T-helper 17 cell (primary cell): ENCODE measurements at regions not wholly inside any gene's neighbourhood (a gene's known extent, or its start where the extent isn't known, plus 50 kb on each side); places are given as distances from the start of the nearest gene placed in this dataset.

Experiments
- ATAC-seq: fragments of 150-1000 bp; cut with Tn5 transposase; 2 replicates; pipeline ENCODE4 v1.10.0; 2021; ENCODE audit warnings: mild to moderate bottlenecking, moderate library complexity
- DNase-seq, 3 donors: peaks; one replicate each; pipeline versions ENCODE4 v3.0.0 to v3.0.0-alpha.2; 2020 to 2021
- H3K9me3 ChIP-seq: one replicate; pipeline ENCODE4 v1.7.0; 2013; ENCODE audit warnings: low read length, mild to moderate bottlenecking; ENCODE audit not compliant: control insufficient read depth, poor library complexity, severe bottlenecking
- H3K27ac Mint-ChIP-seq: one replicate; pipeline ENCODE4 v1.8.0; 2022; ENCODE audit warnings: mild to moderate bottlenecking, moderate library complexity, mixed read lengths
- H3K27me3 Mint-ChIP-seq: one replicate; pipeline ENCODE4 v1.8.0; 2022; ENCODE audit warnings: mixed read lengths
- H3K36me3 Mint-ChIP-seq: one replicate; pipeline ENCODE4 v1.8.0; 2022; ENCODE audit warnings: low read depth, mixed read lengths
- H3K4me1 Mint-ChIP-seq: one replicate; pipeline ENCODE4 v1.8.0; 2022; ENCODE audit warnings: mild to moderate bottlenecking, mixed read lengths
- H3K4me3 Mint-ChIP-seq: one replicate; pipeline ENCODE4 v1.8.0; 2022; ENCODE audit warnings: mild to moderate bottlenecking, moderate library complexity, mixed read lengths

GRCh38 chr5:6180231-6180872 lies 198.0 kb downstream of the MED10 start:
- Mint-ChIP-seq H3K27me3 (no peaks in the 10 kb centered on the region), H3K4me3 (no peak overlapping the region), H3K27ac (no peak overlapping the region), H3K4me1 (no peaks in the 10 kb centered on the region), H3K36me3 (no peaks in the 10 kb centered on the region)
- DNase-seq (no peak), ATAC-seq (no peak)
- H3K9me3 ChIP-seq = no peaks in the 10 kb centered on the region

GRCh38 chr5:6178846-6179532 lies 199.4 kb downstream of the MED10 start:
- no peak overlapping the region for H3K4me3 Mint-ChIP-seq
- no peaks in the 10 kb centered on the region for H3K27me3 Mint-ChIP-seq
- no peak for DNase-seq
- H3K27ac Mint-ChIP-seq = no peak overlapping the region
- H3K9me3 ChIP-seq = no peaks in the 10 kb centered on the region
- no peaks in the 10 kb centered on the region for H3K4me1 Mint-ChIP-seq
- H3K36me3 Mint-ChIP-seq = no peaks in the 10 kb centered on the region
- no peak for ATAC-seq

- H3K27ac Mint-ChIP-seq = no peak overlapping the region
- DNase-seq (no peak), ATAC-seq (no peak)
- H3K9me3 ChIP-seq = no peaks in the 10 kb centered on the region
- no peaks in the 10 kb centered on the region for H3K36me3 Mint-ChIP-seq
- H3K27me3 Mint-ChIP-seq = no peaks in the 10 kb centered on the region
- H3K4me1 Mint-ChIP-seq = no peaks in the 10 kb centered on the region
- H3K4me3 Mint-ChIP-seq = no peak overlapping the region
Measured at GRCh38 chr5:6177926-6178325, 200.4 kb downstream of the MED10 start.

GRCh38 chr5:6176102-6176693 lies 202.1 kb downstream of the MED10 start:
- no peaks in the 10 kb centered on the region for H3K27me3 Mint-ChIP-seq
- H3K4me3 Mint-ChIP-seq = no peak overlapping the region
- DNase-seq (no peak), ATAC-seq (no peak)
- no peak overlapping the region for H3K27ac Mint-ChIP-seq
- H3K4me1 Mint-ChIP-seq = no peaks in the 10 kb centered on the region
- H3K9me3 ChIP-seq = no peaks in the 10 kb centered on the region
- no peaks in the 10 kb centered on the region for H3K36me3 Mint-ChIP-seq

GRCh38 chr5:6175172-6175854 lies 203.0 kb downstream of the MED10 start:
- Mint-ChIP-seq H3K4me1 (no peaks in the 10 kb centered on the region), H3K36me3 (no peaks in the 10 kb centered on the region), H3K27me3 (no peaks in the 10 kb centered on the region), H3K27ac (no peak overlapping the region), H3K4me3 (no peak overlapping the region)
- ATAC-seq (no peak), DNase-seq (no peak)
- H3K9me3 ChIP-seq = no peaks in the 10 kb centered on the region

- Mint-ChIP-seq H3K4me1 (no peaks in the 10 kb centered on the region), H3K4me3 (no peak overlapping the region), H3K36me3 (no peaks in the 10 kb centered on the region), H3K27ac (no peak overlapping the region), H3K27me3 (no peaks in the 10 kb centered on the region)
- no peaks in the 10 kb centered on the region for H3K9me3 ChIP-seq
- no peak for ATAC-seq
- no peak for DNase-seq
Measured at GRCh38 chr5:6169660-6170059, 208.7 kb downstream of the MED10 start.

- no peaks in the 10 kb centered on the region for H3K9me3 ChIP-seq
- no peak for DNase-seq
- Mint-ChIP-seq H3K4me3 (no peak overlapping the region), H3K27me3 (peaks cover 14% of the 10 kb centered on the region), H3K27ac (no peak overlapping the region), H3K4me1 (no peaks in the 10 kb centered on the region), H3K36me3 (no peaks in the 10 kb centered on the region)
- no peak for ATAC-seq
Measured at GRCh38 chr5:6166698-6167394, 211.5 kb downstream of the MED10 start.

- Mint-ChIP-seq H3K27me3 (peaks cover 24% of the 10 kb centered on the region), H3K4me1 (no peaks in the 10 kb centered on the region), H3K4me3 (no peak overlapping the region), H3K27ac (no peak overlapping the region), H3K36me3 (no peaks in the 10 kb centered on the region)
- ATAC-seq = no peak
- no peaks in the 10 kb centered on the region for H3K9me3 ChIP-seq
- no peak for DNase-seq
Measured at GRCh38 chr5:6163913-6164312, 214.4 kb downstream of the MED10 start.

GRCh38 chr5:6162175-6162574 lies 216.2 kb downstream of the MED10 start:
- no peaks in the 10 kb centered on the region for H3K4me1 Mint-ChIP-seq
- DNase-seq (no peak), ATAC-seq (no peak)
- no peak overlapping the region for H3K4me3 Mint-ChIP-seq
- H3K9me3 ChIP-seq = no peaks in the 10 kb centered on the region
- H3K36me3 Mint-ChIP-seq = no peaks in the 10 kb centered on the region
- peaks cover 24% of the 10 kb centered on the region for H3K27me3 Mint-ChIP-seq
- H3K27ac Mint-ChIP-seq = no peak overlapping the region

- H3K4me1 Mint-ChIP-seq = no peaks in the 10 kb centered on the region
- peaks cover 30% of the 10 kb centered on the region for H3K27me3 Mint-ChIP-seq
- no peak overlapping the region for H3K4me3 Mint-ChIP-seq
- DNase-seq = no peak
- no peak overlapping the region for H3K27ac Mint-ChIP-seq
- no peaks in the 10 kb centered on the region for H3K36me3 Mint-ChIP-seq
- no peaks in the 10 kb centered on the region for H3K9me3 ChIP-seq
- no peak for ATAC-seq
Measured at GRCh38 chr5:6161257-6161656, 217.1 kb downstream of the MED10 start.

GRCh38 chr5:6159832-6160430 lies 218.4 kb downstream of the MED10 start:
- ATAC-seq (no peak), DNase-seq (no peak)
- Mint-ChIP-seq H3K27ac (no peak overlapping the region), H3K27me3 (peaks cover 30% of the 10 kb centered on the region), H3K4me1 (no peaks in the 10 kb centered on the region), H3K4me3 (no peak overlapping the region), H3K36me3 (no peaks in the 10 kb centered on the region)
- H3K9me3 ChIP-seq = no peaks in the 10 kb centered on the region

- peaks cover 30% of the 10 kb centered on the region for H3K27me3 Mint-ChIP-seq
Measured at GRCh38 chr5:6158974-6159831, 219.1 kb downstream of the MED10 start.

More at GRCh38 chr5:6158974-6159831, 219.1 kb downstream of the MED10 start:
- H3K9me3 ChIP-seq = no peaks in the 10 kb centered on the region
- H3K4me3 Mint-ChIP-seq = no peak overlapping the region
- no peak for ATAC-seq
- H3K27ac Mint-ChIP-seq = no peak overlapping the region
- no peaks in the 10 kb centered on the region for H3K4me1 Mint-ChIP-seq
- no peak for DNase-seq
- no peaks in the 10 kb centered on the region for H3K36me3 Mint-ChIP-seq
